Ovary (tissue), 3 donors: ENCODE measurements at regions not wholly inside any gene's neighbourhood (a gene's known extent, or its start where the extent isn't known, plus 50 kb on each side); places are given as distances from the start of the nearest gene placed in this dataset.

ENCODE experiments used
- CTCF ChIP-seq, 3 donors: fragments of 450-650 bp in 2 of 3; fragments of 200-600 bp in 1 of 3; IDR thresholded peaks; one replicate each; pipeline versions ENCODE4 v1.5.1 to v1.8.0; 2016 to 2022; ENCODE audit warnings: antibody characterized with exemption in 3 of 3, mild to moderate bottlenecking in 1 of 3
- EP300 ChIP-seq: sonication (generic); formaldehyde crosslinking; IDR thresholded peaks from one replicate; pipeline ENCODE4 v1.6.1; 2017; ENCODE audit warnings: antibody characterized with exemption
- donor health status: DM: no; HTN: no; CAD: no.

- TF ChIP-seq CTCF (IDR thresholded peaks at IDR 0.05) (no peak), EP300 (no peak)
Observed at GRCh38 chr11:121797496-121797895, 318.5 kb downstream of the BLID start.
